OCI-LY7 (cell line): ENCODE measurements at regions not wholly inside any gene's neighbourhood (a gene's known extent, or its start where the extent isn't known, plus 50 kb on each side); places are given as distances from the start of the nearest gene placed in this dataset.

ENCODE experiments used
- BruUV-seq: library from RNA; stranded (reverse); fragments of 400-500 nt; replicated peaks from 2 replicates; lab custom pipeline; 2021; lab: Mats Ljungman, UMichigan
- CTCF ChIA-PET: fragments of 300-600 bp; sonication (Branson Sonifier 250); formaldehyde crosslinking; loops from one replicate; lab custom pipeline; 2022; ENCODE audit warnings: antibody characterized with exemption; ENCODE audit not compliant: unreplicated experiment; lab: Charles Lee
- POLR2A ChIA-PET: fragments of 300-600 bp; sonication (Branson Sonifier 250); formaldehyde crosslinking; loops from one replicate; lab custom pipeline; 2022; ENCODE audit warnings: antibody characterized with exemption; lab: Charles Lee
- DNase-seq: peaks from one replicate; pipeline ENCODE4 v3.0.0-alpha.2; 2015; ENCODE audit warnings: low spot score
- H2AFZ ChIP-seq: fragments of 200-600 bp; sonication (generic), shearing (Covaris generic); 2 replicates; pipeline ENCODE4 v1.6.1; 2014; ENCODE audit warnings: mild to moderate bottlenecking, antibody characterized with exemption, low read length, moderate library complexity
- H3K27ac ChIP-seq: fragments of 200-600 bp; sonication (generic); 2 replicates; pipeline ENCODE4 v1.5.1; 2014; ENCODE audit warnings: mixed run types, low read depth, mild to moderate bottlenecking, moderate library complexity, low read length, inconsistent platforms; ENCODE audit not compliant: poor library complexity, severe bottlenecking
- H3K36me3 ChIP-seq: fragments of 200-600 bp; sonication (generic); 2 replicates; pipeline ENCODE4 v1.6.1; 2014; ENCODE audit warnings: mild to moderate bottlenecking, antibody characterized with exemption, low read length, moderate library complexity, mixed read lengths; ENCODE audit not compliant: insufficient read depth
- H3K4me1 ChIP-seq: fragments of 200-600 bp; sonication (generic); 2 replicates; pipeline ENCODE4 v1.5.1; 2014; ENCODE audit warnings: mild to moderate bottlenecking, low read length; ENCODE audit not compliant: insufficient read depth, poor library complexity, severe bottlenecking
- H3K4me2 ChIP-seq: fragments of 200-600 bp; sonication (generic); 2 replicates; pipeline ENCODE4 v1.6.1; 2014; ENCODE audit warnings: mild to moderate bottlenecking, low read length
- H3K4me3 ChIP-seq: fragments of 200-600 bp; sonication (generic); 2 replicates; pipeline ENCODE4 v1.5.1; 2014; ENCODE audit warnings: mild to moderate bottlenecking, low read depth, low read length; ENCODE audit not compliant: poor library complexity, severe bottlenecking
- H3K79me2 ChIP-seq: fragments of 200-600 bp; sonication (generic); 2 replicates; pipeline ENCODE4 v1.6.1; 2016; ENCODE audit warnings: low read depth, mild to moderate bottlenecking, low read length, moderate library complexity, mixed read lengths; ENCODE audit not compliant: insufficient read depth
- H3K9me2 ChIP-seq: fragments of 200-600 bp; sonication (generic); 2 replicates; pipeline ENCODE4 v1.6.1; 2016; ENCODE audit warnings: mild to moderate bottlenecking, low read length, mixed read lengths; ENCODE audit not compliant: insufficient read depth
- H3K9me3 ChIP-seq: fragments of 200-600 bp; sonication (generic); 2 replicates; pipeline ENCODE4 v1.6.1; 2014; ENCODE audit warnings: mild to moderate bottlenecking, mixed run types, low read length, mixed read lengths
- H4K20me1 ChIP-seq: fragments of 200-600 bp; sonication (generic); 2 replicates; pipeline ENCODE4 v1.6.1; 2014; ENCODE audit warnings: mild to moderate bottlenecking, antibody characterized with exemption, low read length, moderate library complexity, mixed read lengths; ENCODE audit not compliant: insufficient read depth
- CTCF ChIP-seq: fragments of 200-600 bp; sonication (generic); conservative IDR thresholded peaks from 2 replicates; pipeline ENCODE4 v1.5.1; 2014; ENCODE audit warnings: mild to moderate bottlenecking, antibody characterized with exemption, low read length, moderate library complexity, mixed read lengths
- EZH2phosphoT487 ChIP-seq: fragments of 200-600 bp; sonication (generic); IDR thresholded peaks from 2 replicates; pipeline ENCODE4 v1.6.1; 2018; ENCODE audit warnings: low read depth, borderline replicate concordance, mild to moderate bottlenecking, mixed run types, antibody characterized with exemption, low read length, moderate library complexity, mixed read lengths
- intact Hi-C: fragments of 100-400 bp; cut with micrococcal nuclease; formaldehyde crosslinking; loops from one replicate; pipeline ENCODE4 v1.10.0; 2022; ENCODE audit not compliant: unreplicated experiment

DNA sequence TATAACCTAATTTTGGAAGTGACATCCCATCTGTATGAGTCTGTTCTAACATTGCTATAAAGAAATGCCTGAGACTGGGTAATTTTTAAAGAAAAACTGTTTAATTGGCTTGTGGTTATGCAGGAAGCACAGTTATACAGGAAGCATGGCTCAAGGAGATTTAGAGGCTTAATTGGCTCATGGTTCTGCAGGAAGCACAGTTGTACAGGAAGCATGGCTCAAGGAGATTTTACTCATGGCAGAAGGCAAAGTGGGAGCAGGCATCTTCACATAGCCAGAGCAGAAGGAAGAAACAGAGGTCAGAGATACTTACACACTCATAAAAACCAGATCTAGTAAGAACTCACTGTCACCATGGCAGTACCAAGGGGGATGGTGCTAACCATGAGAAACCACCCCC is 193.1 kb upstream of the ADAMTS9 start:
- Histone ChIP-seq H3K9me2 (no peaks in the 10 kb centered on the region), H3K36me3 (no peaks in the 10 kb centered on the region), H3K79me2 (no peaks in the 10 kb centered on the region), H3K27ac (no peak overlapping the region), H3K4me2 (no peak overlapping the region), H3K9me3 (no peaks in the 10 kb centered on the region), H3K4me1 (no peaks in the 10 kb centered on the region), H4K20me1 (no peaks in the 10 kb centered on the region), H3K4me3 (no peak overlapping the region), H2AFZ (no peak overlapping the region)
- no peak for DNase-seq
- CTCF ChIA-PET, result no interaction called here
- intact Hi-C loops, result no loop called here
- BruUV-seq, result no TSS peak
- POLR2A ChIA-PET, result interaction anchor here (0.6 kb wide), 1 partner anchor 1880 kb away, joined by 3 read pairs; no protein-coding TSS in a partner anchor
- TF ChIP-seq EZH2phosphoT487, result no peak
- no peak for TF ChIP-seq CTCF

- TF ChIP-seq CTCF (no peak), EZH2phosphoT487 (no peak)
- Histone ChIP-seq H3K9me3 (no peaks in the 10 kb centered on the region), H3K27ac (no peak overlapping the region), H3K36me3 (no peaks in the 10 kb centered on the region), H4K20me1 (no peaks in the 10 kb centered on the region), H3K9me2 (no peaks in the 10 kb centered on the region), H3K4me1 (no peaks in the 10 kb centered on the region), H3K4me3 (no peak overlapping the region), H3K79me2 (no peaks in the 10 kb centered on the region), H3K4me2 (no peak overlapping the region), H2AFZ (no peak overlapping the region)
- CTCF ChIA-PET, result no interaction called here
- no TSS peak for BruUV-seq
- intact Hi-C loops, result no loop called here
- DNase-seq, result no peak
- POLR2A ChIA-PET, result interaction anchor here (0.6 kb wide), 1 partner anchor 62 kb away, joined by 4 read pairs; no protein-coding TSS in a partner anchor
These were observed 190.6 kb upstream of the ADAMTS9 start for GRCh38 chr3:64878362-64878761.

- POLR2A ChIA-PET, result no interaction called here
- H3K36me3 ChIP-seq, result no peaks in the 10 kb centered on the region
- no TSS peak for BruUV-seq
- no peaks in the 10 kb centered on the region for H4K20me1 ChIP-seq
- TF ChIP-seq EZH2phosphoT487, result no peak
- no peak for TF ChIP-seq CTCF
- no peak for DNase-seq
- H3K4me3 ChIP-seq, result no peak overlapping the region
- no peaks in the 10 kb centered on the region for H3K9me3 ChIP-seq
- no peaks in the 10 kb centered on the region for H3K9me2 ChIP-seq
- no peak overlapping the region for H3K4me2 ChIP-seq
- H3K79me2 ChIP-seq, result no peaks in the 10 kb centered on the region
- CTCF ChIA-PET, result no interaction called here
- H2AFZ ChIP-seq, result no peak overlapping the region
- no peaks in the 10 kb centered on the region for H3K4me1 ChIP-seq
- intact Hi-C loops, result no loop called here
- no peak overlapping the region for H3K27ac ChIP-seq
These were observed 185.6 kb upstream of the ADAMTS9 start for GRCh38 chr3:64873400-64873799.
